AG08395 (cell line): ENCODE measurements at regions not wholly inside any gene's neighbourhood (a gene's known extent, or its start where the extent isn't known, plus 50 kb on each side); places are given as distances from the start of the nearest gene placed in this dataset.

Experiments
- DNase-seq: peaks from one replicate; pipeline ENCODE4 v3.0.0; 2012; ENCODE audit warnings: mixed read lengths, low spot score

- DNase-seq, result no peak
These were observed 87.2 kb upstream of the LIFR start for GRCh38 chr5:38643616-38644015.

GRCh38 chr5:38645508-38645907, 89.1 kb upstream of the LIFR start:
- DNase-seq, result no peak

DNA sequence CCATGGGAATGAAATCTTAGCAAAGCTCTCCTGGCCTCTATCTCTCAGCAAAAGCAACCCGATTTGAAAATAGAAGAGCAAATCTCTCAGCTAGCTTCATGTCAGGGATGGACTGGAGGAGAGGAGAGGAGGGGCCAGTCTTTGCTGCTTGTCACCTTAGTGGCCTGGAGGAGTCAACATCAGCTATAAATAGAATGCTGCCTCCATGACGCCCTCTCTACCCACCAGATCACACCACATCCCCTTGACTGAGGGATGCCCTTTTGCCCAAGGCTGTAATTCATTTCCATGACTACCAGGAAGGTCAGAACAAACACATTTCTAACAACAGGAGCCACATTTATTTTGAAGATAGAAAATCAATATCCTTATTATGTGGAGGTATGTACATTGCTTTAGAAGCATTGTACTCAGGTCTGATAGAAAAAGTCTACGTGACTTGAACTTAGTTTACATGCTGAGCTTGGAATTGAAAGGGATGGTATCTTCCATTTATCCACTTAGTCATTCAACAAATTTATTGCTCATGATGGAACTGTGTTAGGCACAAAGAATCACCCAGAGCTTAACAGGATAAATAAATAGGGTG, 92.4 kb upstream of the LIFR start:
- DNase-seq, result no peak

DNA sequence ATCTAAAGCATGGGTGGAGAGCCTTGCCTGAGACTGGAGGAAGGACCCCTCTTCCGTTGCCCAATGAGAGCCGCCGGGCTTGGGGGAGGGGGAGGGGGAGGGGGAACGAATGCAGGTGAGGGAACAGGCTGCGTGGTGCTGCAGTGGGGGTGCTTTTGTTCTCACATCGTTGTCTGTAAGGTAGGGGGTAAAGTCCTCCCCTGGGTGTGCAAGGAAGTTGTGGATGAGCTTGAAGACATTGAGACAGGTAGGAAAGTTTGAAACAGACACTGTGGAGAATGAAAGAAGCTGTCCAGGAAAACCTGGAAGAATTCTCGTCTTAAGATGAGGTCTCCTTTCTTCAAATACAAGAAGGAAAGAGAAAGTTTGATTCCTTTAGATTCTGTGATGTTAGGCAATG, 94.1 kb upstream of the LIFR start:
- DNase-seq, result no peak

DNA sequence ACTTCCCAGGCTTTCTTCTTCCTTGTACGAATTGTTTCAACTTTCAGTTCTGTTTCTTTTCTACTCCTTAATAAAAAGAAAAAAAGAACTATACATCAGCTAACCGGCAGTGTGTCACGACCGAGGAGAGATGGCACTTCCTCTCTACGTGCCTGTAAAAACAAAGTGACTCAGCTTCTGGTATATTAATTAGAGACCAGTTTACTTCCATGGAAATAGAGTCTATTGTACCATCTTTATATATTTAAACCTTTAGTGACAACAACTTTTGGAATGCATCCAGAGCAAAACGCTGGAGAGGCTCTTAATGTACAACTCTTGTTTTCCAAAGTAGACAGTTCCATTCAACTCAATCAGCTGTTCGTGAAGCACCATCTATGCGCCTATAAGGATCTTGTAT, 94.5 kb upstream of the LIFR start:
- DNase-seq, result peak; percentile 21

DNA sequence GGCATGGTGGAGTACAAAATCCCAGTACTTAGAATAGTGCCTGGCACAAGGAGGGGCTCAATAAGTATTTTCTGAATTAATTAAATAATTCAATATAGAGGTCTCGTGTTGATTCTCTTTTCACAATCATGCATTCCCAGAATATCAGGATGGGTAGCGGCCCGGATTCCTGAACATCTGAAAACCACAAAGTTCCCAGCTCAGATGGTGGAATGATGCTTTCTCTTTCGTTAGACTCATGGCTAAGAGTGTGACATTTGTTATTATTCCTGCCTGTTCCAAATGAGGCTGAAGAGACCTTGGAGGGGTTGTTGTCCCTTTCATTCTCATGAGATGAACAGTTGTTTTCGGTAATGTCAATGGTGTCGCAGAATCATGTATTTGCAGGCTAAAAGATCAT, 95.4 kb upstream of the LIFR start:
- no peak for DNase-seq

GRCh38 chr5:38653389-38653788, 96.9 kb upstream of the LIFR start:
- DNase-seq, result no peak

DNA sequence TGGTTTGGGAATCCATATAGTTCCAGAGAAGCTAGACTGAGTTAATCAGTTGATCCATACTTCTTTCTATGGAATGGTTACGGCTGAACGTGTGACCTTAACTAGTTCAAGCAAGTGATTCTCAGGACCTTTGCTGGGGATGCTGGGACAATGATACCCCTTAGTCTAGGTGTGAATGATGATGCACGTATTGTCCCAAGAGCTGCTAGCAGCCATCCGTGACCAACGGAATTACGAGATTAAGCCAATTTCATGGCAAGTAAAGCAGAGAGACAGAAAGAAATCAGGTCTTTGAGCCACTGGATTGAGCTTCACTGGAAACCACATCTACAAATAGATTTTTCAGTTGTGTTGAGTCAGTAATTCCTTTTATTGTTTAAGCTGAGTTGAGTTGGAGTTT, 99.2 kb upstream of the LIFR start:
- no peak for DNase-seq

DNA sequence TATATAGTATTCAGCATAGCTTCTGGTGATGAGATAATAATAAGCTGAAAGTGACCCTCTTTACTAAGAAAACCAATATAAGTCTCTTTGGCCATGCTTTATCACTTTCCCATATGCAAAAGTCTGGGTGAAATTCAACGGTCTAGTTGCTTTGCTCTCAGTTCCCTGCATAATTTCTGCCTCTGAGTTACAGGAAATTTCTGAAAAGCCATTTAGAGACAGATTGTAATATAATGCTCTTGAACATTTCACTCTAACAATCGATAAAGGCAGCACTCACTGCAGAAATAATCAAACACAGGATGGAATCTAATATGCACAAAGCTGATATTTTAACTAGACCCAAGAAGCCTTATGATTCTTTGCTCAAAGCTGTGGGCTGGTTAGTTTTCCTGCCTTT, 100.1 kb upstream of the LIFR start:
- DNase-seq, result no peak

- DNase-seq, result no peak
These were observed 100.6 kb upstream of the LIFR start for GRCh38 chr5:38657020-38657419.

- DNase-seq, result no peak
These were observed 103.8 kb upstream of the LIFR start for GRCh38 chr5:38660194-38660668.

- DNase-seq, result no peak
These were observed 105.6 kb upstream of the LIFR start for GRCh38 chr5:38662090-38662489.

GRCh38 chr5:38663249-38663648, 106.8 kb upstream of the LIFR start:
- DNase-seq, result no peak

GRCh38 chr5:38666668-38667498, 110.4 kb upstream of the LIFR start:
- DNase-seq, result peak; percentile 55

DNA sequence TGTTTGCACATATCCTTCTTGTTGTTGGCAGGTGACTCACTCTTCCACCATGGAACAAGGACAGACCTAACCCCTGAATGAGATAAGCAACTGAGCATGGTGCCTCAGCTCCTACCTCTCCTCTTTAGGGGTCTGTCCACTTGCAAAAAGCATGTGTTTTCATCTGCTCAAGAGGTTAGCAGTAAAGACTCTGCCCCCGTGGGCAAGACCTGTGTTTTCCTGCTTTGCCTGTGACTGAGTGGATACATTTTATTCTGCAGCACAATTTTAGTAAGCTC, 111.0 kb upstream of the LIFR start:
- DNase-seq, result no peak

- no peak for DNase-seq
These were observed 113.0 kb upstream of the LIFR start for GRCh38 chr5:38669361-38669880.

GRCh38 chr5:38670066-38670465, 113.6 kb upstream of the LIFR start:
- no peak for DNase-seq

DNA sequence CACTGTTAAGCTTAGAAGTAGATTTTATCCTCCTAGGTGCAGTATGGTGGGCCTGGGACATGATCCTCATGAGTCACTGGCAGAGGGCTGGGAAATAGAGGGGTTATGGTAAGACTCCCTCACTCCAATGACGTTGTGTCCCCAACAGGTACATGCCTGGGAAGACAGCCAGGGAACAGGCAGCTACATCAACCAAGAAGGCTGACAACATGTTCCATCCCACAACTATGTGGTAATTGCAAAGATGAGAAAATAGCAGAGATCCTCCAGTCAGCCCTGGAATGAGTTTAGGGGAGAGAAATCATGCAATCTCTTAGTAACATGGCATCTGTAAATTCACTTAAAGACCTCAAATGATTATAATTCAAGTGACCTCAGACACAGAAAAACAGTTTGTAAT, 114.4 kb upstream of the LIFR start:
- peak; percentile 12 for DNase-seq

GRCh38 chr5:38672059-38672788, 115.8 kb upstream of the LIFR start:
- no peak for DNase-seq

DNA sequence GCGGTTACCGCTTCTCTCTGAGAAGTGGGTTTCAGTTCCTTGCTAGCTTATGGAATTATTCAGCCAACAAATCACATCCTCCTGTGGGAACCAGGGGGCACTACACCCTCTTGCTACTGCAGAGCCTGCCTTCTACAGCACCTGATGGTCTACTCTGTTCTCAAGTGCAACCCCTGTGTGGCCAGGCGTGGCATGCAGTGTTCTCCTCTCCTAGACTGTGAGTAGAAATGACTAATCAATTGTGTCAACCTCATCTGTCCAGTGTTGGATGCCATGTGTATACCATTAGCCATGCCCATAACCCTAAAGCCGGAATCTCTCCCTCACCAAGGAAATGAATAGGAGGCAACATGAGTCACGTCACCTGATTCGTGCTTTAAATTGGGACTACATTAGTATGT, 117.2 kb upstream of the LIFR start:
- DNase-seq, result no peak

GRCh38 chr5:38675443-38675842, 119.0 kb upstream of the LIFR start:
- DNase-seq, result no peak

DNA sequence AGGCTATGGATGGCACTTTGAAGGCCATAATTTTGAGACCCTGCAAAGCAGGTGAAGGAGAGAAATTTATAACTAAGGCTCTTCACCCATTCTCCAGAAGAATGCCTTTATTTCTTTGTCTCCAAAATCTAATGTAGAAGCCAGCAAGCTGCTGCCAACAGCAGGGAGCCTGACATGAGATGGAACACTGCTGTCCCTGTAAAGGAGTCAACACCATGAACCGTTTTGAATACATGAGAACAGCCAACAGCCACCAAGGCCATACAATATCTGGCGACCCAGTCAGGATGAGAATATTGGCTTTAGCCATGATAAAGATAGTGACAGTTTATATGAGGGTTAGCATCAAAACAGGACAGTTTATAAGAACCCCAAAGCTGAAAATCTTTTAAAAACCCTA, 121.2 kb upstream of the LIFR start:
- DNase-seq, result no peak

GRCh38 chr5:38678076-38678475, 121.6 kb upstream of the LIFR start:
- DNase-seq, result no peak
